GM23338 (cell line): ENCODE measurements at regions not wholly inside any gene's neighbourhood (a gene's known extent, or its start where the extent isn't known, plus 50 kb on each side); places are given as distances from the start of the nearest gene placed in this dataset.

Experiments
- ATAC-seq: fragments of 200-7000 bp; cut with Tn5 transposase; 3 replicates; pipeline ENCODE4 v1.9.1; 2020
- DNase-seq: peaks from one replicate; pipeline ENCODE4 v3.0.0-alpha.2; 2015; ENCODE audit warnings: low spot score
- H2AFZ ChIP-seq: fragments of 200-600 bp; sonication (generic); 2 replicates; pipeline ENCODE4 v1.8.0; 2016; ENCODE audit warnings: antibody characterized with exemption, mild to moderate bottlenecking, moderate library complexity
- H3F3A ChIP-seq: fragments of 200-600 bp; sonication (generic); replicated peaks from 2 replicates; pipeline ENCODE4 v1.8.0; 2017; ENCODE audit warnings: antibody characterized with exemption, mixed run types, low read depth
- H3K27ac ChIP-seq: fragments of 200-600 bp; sonication (generic); 2 replicates; pipeline ENCODE4 v1.6.1; 2016; ENCODE audit warnings: low read depth
- H3K27me3 ChIP-seq: fragments of 200-600 bp; sonication (generic); 2 replicates; pipeline ENCODE4 v1.8.0; 2016; ENCODE audit warnings: mild to moderate bottlenecking, mixed run types, moderate library complexity; ENCODE audit not compliant: insufficient read depth
- H3K36me3 ChIP-seq: fragments of 200-600 bp; sonication (generic); 2 replicates; pipeline ENCODE4 v1.8.0; 2016; ENCODE audit warnings: mild to moderate bottlenecking; ENCODE audit not compliant: insufficient read depth
- H3K4me1 ChIP-seq: fragments of 200-600 bp; sonication (generic); 2 replicates; pipeline ENCODE4 v1.8.0; 2016; ENCODE audit warnings: mild to moderate bottlenecking, moderate library complexity; ENCODE audit not compliant: insufficient read depth
- H3K4me2 ChIP-seq: fragments of 200-600 bp; sonication (generic); 2 replicates; pipeline ENCODE4 v1.7.1; 2017; ENCODE audit warnings: mixed run types
- H3K4me3 ChIP-seq: fragments of 200-600 bp; sonication (generic); 2 replicates; pipeline ENCODE4 v1.6.1; 2016; ENCODE audit warnings: mixed run types
- H3K79me2 ChIP-seq: fragments of 200-600 bp; sonication (generic); replicated peaks from 2 replicates; pipeline ENCODE4 v1.8.0; 2017; ENCODE audit warnings: mild to moderate bottlenecking; ENCODE audit not compliant: insufficient read depth
- H3K9me2 ChIP-seq: fragments of 200-600 bp; sonication (generic); 2 replicates; pipeline ENCODE4 v1.8.0; 2017; ENCODE audit not compliant: insufficient read depth
- H4K20me1 ChIP-seq: fragments of 200-600 bp; sonication (generic); replicated peaks from 2 replicates; pipeline ENCODE4 v1.8.0; 2017; ENCODE audit warnings: mild to moderate bottlenecking; ENCODE audit not compliant: insufficient read depth
- H3K27ac Mint-ChIP-seq: 2 replicates; pipeline ENCODE4 v1.8.0; 2020; ENCODE audit warnings: inconsistent platforms, mild to moderate bottlenecking, moderate library complexity, mixed read lengths
- H3K27me3 Mint-ChIP-seq: 3 replicates; pipeline ENCODE4 v1.8.0; 2022; ENCODE audit warnings: low read depth, mild to moderate bottlenecking, moderate library complexity, mixed read lengths, inconsistent platforms; ENCODE audit not compliant: insufficient read depth, poor library complexity
- H3K36me3 Mint-ChIP-seq: 3 replicates; pipeline ENCODE4 v1.8.0; 2021; ENCODE audit warnings: low read depth, mild to moderate bottlenecking, inconsistent platforms, moderate library complexity, mixed read lengths
- H3K4me1 Mint-ChIP-seq: 3 replicates; pipeline ENCODE4 v1.8.0; 2020; ENCODE audit warnings: mild to moderate bottlenecking, inconsistent platforms, mixed read lengths
- H3K4me3 Mint-ChIP-seq: 3 replicates; pipeline ENCODE4 v1.8.0; 2021; ENCODE audit warnings: moderate library complexity, mild to moderate bottlenecking, inconsistent platforms, mixed read lengths
- H3K9me3 Mint-ChIP-seq: 3 replicates; pipeline ENCODE4 v1.8.0; 2020; ENCODE audit warnings: moderate library complexity, mild to moderate bottlenecking, inconsistent platforms, mixed read lengths
- CREB1 ChIP-seq: fragments of 250-450 bp; sonication (Bioruptor Pico); IDR thresholded peaks from 2 replicates; pipeline ENCODE4 v1.5.0; 2020; ENCODE audit warnings: low read depth, mild to moderate bottlenecking, moderate library complexity
- CTCF ChIP-seq, 2 experiments: fragments of 200-600 bp in 1 of 2; sonication (generic) in 1 of 2; conservative IDR thresholded peaks; 2 replicates each; pipeline versions ENCODE4 v1.5.1 to v1.6.1; 2016 to 2017; ENCODE audit warnings: antibody characterized with exemption in 2 of 2, low read depth in 2 of 2, mild to moderate bottlenecking in 2 of 2, moderate library complexity in 1 of 2
- EZH2 ChIP-seq: fragments of 200-600 bp; sonication (generic); IDR thresholded peaks from one replicate; pipeline ENCODE4 v1.8.0; 2017; ENCODE audit warnings: antibody characterized with exemption, mild to moderate bottlenecking, low read depth; ENCODE audit not compliant: unreplicated experiment
- EZH2phosphoT487 ChIP-seq: fragments of 200-600 bp; sonication (generic); IDR thresholded peaks from one replicate; pipeline ENCODE4 v1.8.1; 2018; ENCODE audit warnings: antibody characterized with exemption; ENCODE audit not compliant: unreplicated experiment
- JUNB ChIP-seq: IDR thresholded peaks from one replicate; pipeline ENCODE4 v1.6.1; 2016; ENCODE audit warnings: antibody characterized with exemption; ENCODE audit not compliant: unreplicated experiment
- NANOG ChIP-seq: IDR thresholded peaks from 2 replicates; pipeline ENCODE4 v1.6.1; 2016; ENCODE audit warnings: antibody characterized with exemption, borderline replicate concordance
- POLR2AphosphoS5 ChIP-seq: IDR thresholded peaks from 2 replicates; pipeline ENCODE4 v1.6.1; 2016; ENCODE audit warnings: antibody characterized with exemption, low read depth
- REST ChIP-seq: IDR thresholded peaks from one replicate; pipeline ENCODE4 v1.6.1; 2018; ENCODE audit warnings: antibody characterized with exemption; ENCODE audit not compliant: unreplicated experiment
- STAT1 ChIP-seq: IDR thresholded peaks from one replicate; pipeline ENCODE4 v1.6.1; 2016; ENCODE audit warnings: antibody characterized with exemption; ENCODE audit not compliant: unreplicated experiment
- ZNF114 ChIP-seq: fragments of 250-450 bp; sonication (Bioruptor Pico); IDR thresholded peaks from 2 replicates; pipeline ENCODE4 v1.5.0; 2020; ENCODE audit warnings: mild to moderate bottlenecking, moderate library complexity
- ZNF331 ChIP-seq: fragments of 250-450 bp; sonication (Bioruptor Pico); IDR thresholded peaks from 2 replicates; pipeline ENCODE4 v1.5.0; 2020; ENCODE audit warnings: low read depth, mild to moderate bottlenecking, moderate library complexity
- TF ChIP-seq, protein P1 (sequence below): IDR thresholded peaks from 2 replicates; pipeline ENCODE4 v1.6.1; 2016; ENCODE audit warnings: antibody characterized with exemption
- TF ChIP-seq, protein P2 (sequence below): fragments of 250-450 bp; sonication (Bioruptor Pico); IDR thresholded peaks from 2 replicates; pipeline ENCODE4 v1.5.0; 2020; ENCODE audit warnings: mild to moderate bottlenecking, moderate library complexity

- peaks cover 75% of the 10 kb centered on the region for H3K9me3 Mint-ChIP-seq
- H3K36me3 Mint-ChIP-seq = peaks cover 3% of the 10 kb centered on the region; the same call in 2 of the 3 replicates
- H3K4me1 ChIP-seq = no peaks in the 10 kb centered on the region
- no peak overlapping the region for H2AFZ ChIP-seq
- no peak overlapping the region for H3K4me2 ChIP-seq
- ATAC-seq (no peak), DNase-seq (no peak)
- H4K20me1 ChIP-seq = no peaks in the 10 kb centered on the region
- no peak overlapping the region for H3K4me3 Mint-ChIP-seq
- no peaks in the 10 kb centered on the region for H3K79me2 ChIP-seq
- H3K27me3 ChIP-seq = no peaks in the 10 kb centered on the region
- H3K27ac ChIP-seq = no peak overlapping the region
- no peaks in the 10 kb centered on the region for H3K27me3 Mint-ChIP-seq
- H3K4me1 Mint-ChIP-seq = no peaks in the 10 kb centered on the region
- TF ChIP-seq EZH2 (no peak), CREB1 (CRISPR knock-in tag) (no peak), NANOG (no peak), ZNF331 (CRISPR knock-in tag) (no peak), JUNB (no peak), EZH2phosphoT487 (no peak), STAT1 (no peak), CTCF (conservative IDR thresholded peaks at IDR 0.05; ENCODE audit: low read depth in 2 of 2) (no peak), POLR2AphosphoS5 (no peak), REST (no peak), ZNF114 (no peak)
- TF ChIP-seq, protein P1, sequence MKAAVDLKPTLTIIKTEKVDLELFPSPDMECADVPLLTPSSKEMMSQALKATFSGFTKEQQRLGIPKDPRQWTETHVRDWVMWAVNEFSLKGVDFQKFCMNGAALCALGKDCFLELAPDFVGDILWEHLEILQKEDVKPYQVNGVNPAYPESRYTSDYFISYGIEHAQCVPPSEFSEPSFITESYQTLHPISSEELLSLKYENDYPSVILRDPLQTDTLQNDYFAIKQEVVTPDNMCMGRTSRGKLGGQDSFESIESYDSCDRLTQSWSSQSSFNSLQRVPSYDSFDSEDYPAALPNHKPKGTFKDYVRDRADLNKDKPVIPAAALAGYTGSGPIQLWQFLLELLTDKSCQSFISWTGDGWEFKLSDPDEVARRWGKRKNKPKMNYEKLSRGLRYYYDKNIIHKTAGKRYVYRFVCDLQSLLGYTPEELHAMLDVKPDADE = no peak
- TF ChIP-seq, protein P2, sequence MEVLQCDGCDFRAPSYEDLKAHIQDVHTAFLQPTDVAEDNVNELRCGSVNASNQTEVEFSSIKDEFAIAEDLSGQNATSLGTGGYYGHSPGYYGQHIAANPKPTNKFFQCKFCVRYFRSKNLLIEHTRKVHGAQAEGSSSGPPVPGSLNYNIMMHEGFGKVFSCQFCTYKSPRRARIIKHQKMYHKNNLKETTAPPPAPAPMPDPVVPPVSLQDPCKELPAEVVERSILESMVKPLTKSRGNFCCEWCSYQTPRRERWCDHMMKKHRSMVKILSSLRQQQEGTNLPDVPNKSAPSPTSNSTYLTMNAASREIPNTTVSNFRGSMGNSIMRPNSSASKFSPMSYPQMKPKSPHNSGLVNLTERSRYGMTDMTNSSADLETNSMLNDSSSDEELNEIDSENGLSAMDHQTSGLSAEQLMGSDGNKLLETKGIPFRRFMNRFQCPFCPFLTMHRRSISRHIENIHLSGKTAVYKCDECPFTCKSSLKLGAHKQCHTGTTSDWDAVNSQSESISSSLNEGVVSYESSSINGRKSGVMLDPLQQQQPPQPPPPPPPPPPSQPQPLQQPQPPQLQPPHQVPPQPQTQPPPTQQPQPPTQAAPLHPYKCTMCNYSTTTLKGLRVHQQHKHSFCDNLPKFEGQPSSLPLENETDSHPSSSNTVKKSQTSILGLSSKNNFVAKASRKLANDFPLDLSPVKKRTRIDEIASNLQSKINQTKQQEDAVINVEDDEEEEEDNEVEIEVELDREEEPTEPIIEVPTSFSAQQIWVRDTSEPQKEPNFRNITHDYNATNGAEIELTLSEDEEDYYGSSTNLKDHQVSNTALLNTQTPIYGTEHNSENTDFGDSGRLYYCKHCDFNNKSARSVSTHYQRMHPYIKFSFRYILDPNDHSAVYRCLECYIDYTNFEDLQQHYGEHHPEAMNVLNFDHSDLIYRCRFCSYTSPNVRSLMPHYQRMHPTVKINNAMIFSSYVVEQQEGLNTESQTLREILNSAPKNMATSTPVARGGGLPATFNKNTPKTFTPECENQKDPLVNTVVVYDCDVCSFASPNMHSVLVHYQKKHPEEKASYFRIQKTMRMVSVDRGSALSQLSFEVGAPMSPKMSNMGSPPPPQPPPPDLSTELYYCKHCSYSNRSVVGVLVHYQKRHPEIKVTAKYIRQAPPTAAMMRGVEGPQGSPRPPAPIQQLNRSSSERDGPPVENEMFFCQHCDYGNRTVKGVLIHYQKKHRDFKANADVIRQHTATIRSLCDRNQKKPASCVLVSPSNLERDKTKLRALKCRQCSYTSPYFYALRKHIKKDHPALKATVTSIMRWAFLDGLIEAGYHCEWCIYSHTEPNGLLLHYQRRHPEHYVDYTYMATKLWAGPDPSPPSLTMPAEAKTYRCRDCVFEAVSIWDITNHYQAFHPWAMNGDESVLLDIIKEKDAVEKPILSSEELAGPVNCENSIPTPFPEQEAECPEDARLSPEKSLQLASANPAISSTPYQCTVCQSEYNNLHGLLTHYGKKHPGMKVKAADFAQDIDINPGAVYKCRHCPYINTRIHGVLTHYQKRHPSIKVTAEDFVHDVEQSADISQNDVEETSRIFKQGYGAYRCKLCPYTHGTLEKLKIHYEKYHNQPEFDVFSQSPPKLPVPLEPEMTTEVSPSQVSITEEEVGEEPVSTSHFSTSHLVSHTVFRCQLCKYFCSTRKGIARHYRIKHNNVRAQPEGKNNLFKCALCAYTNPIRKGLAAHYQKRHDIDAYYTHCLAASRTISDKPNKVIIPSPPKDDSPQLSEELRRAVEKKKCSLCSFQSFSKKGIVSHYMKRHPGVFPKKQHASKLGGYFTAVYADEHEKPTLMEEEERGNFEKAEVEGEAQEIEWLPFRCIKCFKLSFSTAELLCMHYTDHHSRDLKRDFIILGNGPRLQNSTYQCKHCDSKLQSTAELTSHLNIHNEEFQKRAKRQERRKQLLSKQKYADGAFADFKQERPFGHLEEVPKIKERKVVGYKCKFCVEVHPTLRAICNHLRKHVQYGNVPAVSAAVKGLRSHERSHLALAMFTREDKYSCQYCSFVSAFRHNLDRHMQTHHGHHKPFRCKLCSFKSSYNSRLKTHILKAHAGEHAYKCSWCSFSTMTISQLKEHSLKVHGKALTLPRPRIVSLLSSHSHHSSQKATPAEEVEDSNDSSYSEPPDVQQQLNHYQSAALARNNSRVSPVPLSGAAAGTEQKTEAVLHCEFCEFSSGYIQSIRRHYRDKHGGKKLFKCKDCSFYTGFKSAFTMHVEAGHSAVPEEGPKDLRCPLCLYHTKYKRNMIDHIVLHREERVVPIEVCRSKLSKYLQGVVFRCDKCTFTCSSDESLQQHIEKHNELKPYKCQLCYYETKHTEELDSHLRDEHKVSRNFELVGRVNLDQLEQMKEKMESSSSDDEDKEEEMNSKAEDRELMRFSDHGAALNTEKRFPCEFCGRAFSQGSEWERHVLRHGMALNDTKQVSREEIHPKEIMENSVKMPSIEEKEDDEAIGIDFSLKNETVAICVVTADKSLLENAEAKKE = no peak
- no peak overlapping the region for H3K27ac Mint-ChIP-seq
- no peaks in the 10 kb centered on the region; the same call in 1 of the 2 replicates for H3K36me3 ChIP-seq
- H3K4me3 ChIP-seq = no peak overlapping the region
- no peaks in the 10 kb centered on the region for H3F3A ChIP-seq
- H3K9me2 ChIP-seq = no peaks in the 10 kb centered on the region
Measured at GRCh38 chr3:5390221-5390620, 202.7 kb downstream of the EDEM1 start.
